HUDEP-2 (cell line): ENCODE measurements at regions not wholly inside any gene's neighbourhood (a gene's known extent, or its start where the extent isn't known, plus 50 kb on each side); places are given as distances from the start of the nearest gene placed in this dataset.

Experiments used
- DNase-seq, 76 experiments: peaks; one replicate each; lab custom pipeline; 2025; ENCODE audit not compliant: unreplicated experiment in 76 of 76; lab: John Stamatoyannopoulos, UW

DNA sequence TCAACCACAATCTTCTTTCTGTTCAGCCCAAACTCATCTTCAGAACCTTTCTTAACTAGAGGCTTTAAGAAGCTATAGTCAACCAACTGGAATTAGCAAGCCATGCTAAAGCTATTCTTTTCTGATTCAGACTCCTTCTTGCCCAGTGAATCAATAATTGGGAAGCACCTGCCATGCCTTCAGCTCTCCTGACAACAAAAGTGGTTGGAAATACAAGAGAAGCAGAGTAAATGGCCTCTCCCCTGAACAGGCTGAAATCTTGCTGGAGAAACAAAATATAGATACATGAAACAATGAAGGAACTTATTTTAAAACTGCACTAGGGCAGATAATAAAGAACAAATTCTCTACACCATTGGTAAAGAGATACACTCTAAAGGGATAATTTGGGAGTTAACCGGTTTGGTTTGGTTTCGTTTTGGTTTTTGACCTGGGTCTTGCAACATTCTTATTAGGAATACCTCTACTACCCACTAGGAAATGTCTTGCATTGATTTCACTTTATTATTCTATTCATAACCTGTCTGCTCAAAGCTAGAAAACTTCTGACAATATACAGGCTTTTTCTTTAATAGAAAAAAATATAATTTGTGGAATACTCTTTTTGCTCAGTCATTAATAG lies 173.6 kb upstream of the DYNLRB2 start:
- no peak for DNase-seq

DNA sequence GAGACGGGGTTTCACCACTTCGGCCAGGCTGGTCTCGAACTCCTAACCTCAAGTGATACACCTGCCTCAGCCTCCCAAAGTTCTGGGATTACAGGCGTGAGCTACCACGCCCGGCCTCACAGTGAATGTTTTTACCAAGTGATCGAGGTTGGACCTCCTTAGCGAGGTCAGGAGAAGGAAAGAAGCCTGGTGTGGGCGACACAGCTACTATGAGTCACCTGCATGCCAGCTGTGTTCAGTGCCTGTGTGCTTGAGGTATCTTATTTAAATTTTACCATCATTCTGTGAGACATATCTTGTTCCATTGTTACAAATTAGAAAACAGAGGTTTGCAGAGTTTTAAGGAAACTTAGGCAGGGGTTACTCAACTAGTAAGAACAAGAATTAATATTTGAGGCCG lies 174.8 kb upstream of the DYNLRB2 start:
- no peak for DNase-seq

DNA sequence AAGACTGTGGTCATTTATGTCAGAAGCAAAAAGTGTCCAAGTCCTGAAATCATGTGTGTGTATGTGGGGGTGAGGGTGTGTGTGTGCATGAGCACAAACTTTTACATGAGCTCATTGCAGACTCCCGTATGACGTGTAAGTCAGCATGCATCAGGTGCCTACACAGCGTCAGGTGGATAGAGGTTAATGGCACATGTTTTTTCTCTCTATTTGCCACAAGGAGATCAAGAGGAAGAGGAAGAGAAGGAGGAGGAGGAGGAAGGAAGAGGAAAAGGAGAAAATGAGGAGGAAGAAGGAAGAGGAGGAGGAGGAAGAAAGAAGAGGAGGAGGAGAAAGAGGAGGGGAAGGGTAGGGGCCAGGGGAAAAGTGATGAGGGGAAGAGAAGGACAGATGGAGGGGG lies 178.0 kb upstream of the DYNLRB2 start:
- DNase-seq: no peak

DNA sequence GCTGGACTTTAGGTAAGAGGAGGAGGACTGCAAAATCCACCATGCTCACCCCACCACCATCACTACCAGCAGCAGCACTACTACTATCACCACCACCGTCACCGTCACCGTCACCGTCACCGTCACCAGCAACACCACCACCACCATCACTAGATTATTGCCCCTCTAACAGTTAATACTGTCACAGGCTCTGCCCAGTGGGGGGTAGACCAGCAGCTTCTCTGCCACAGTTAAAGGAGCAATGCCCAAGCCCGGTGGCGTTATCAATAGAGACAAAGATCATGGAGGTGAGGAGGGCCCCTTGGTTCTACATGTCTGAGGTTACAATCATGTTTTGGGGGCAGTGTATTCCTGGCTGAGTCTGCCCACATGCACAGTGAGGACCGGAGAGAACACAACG lies 184.4 kb upstream of the DYNLRB2 start:
- DNase-seq: no peak

DNA sequence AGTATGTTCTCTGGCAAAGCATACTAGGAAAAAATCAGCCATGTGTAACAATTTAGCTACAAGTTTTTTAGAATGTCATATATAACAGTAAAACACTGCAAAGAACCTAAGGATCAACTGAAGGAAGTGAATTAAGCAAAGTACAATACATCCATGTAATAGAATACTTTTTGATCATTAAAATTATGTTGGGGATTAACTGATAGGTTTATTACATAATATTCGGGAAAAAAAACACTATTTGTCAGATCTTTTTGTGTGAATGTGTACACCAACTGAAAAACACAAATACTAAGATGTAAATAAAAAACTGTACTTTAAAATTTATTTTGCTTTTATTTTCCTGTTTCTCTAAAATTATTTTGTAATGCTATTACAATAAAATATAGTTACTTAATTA lies 185.5 kb upstream of the DYNLRB2 start:
- DNase-seq: no peak

DNA sequence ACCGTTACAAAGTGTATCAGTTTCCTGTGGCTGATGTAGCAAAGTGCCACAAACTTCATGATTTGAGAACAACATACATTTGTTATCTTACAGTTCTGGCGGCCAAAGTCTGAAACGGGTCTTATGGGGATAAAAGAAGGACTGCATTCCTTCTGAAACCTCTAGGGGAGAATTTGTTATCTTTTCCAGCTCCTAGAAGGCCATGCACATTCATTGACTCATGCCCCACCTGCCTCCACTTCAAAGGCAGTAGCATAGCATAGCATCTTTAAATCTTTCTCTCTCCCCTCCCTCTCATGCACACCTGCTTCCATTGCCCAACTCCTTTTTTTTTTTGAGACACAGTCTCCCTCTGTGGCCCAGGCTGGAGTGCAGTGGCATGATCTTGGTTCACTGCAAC lies 190.7 kb upstream of the DYNLRB2 start:
- no peak for DNase-seq

DNA sequence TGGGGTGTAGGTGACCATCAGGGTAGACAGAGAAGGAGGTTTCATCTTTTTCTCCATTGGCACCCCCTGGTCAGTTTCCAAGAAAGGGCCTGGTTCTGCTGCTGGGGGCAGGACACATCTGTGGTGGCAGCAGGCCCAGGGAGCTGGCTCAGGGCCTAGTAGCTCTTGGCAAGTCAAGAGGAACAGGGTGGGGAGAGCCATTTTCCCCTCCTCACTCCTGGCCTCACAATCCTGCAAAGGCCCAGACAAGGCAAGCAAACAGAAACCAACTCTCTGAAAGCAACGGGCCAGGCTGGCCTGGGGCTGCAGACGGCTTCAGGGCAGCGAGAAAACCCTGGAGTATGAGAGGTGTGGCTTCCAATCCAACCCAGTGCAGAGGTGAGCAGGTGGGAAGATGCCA lies 192.9 kb upstream of the DYNLRB2 start:
- no peak for DNase-seq

DNA sequence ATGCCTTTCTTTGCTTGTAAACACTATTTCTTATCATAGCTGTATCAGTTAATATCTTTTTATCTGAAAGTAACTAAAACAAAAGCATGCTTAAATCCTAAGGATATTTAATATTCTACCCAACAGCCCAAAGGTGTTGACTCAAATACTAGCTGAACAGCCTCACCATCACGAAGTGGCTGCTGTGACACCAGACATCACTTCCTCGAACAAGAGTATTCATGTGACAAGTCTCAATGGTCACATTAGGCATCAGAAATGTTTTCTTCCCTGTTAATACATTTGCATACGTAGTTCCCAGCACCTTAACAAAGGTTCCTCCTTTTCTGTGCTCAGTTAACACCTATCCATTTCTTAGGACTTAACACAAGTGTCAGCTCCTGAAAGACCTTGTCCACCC lies 193.8 kb upstream of the DYNLRB2 start:
- DNase-seq: no peak

DNA sequence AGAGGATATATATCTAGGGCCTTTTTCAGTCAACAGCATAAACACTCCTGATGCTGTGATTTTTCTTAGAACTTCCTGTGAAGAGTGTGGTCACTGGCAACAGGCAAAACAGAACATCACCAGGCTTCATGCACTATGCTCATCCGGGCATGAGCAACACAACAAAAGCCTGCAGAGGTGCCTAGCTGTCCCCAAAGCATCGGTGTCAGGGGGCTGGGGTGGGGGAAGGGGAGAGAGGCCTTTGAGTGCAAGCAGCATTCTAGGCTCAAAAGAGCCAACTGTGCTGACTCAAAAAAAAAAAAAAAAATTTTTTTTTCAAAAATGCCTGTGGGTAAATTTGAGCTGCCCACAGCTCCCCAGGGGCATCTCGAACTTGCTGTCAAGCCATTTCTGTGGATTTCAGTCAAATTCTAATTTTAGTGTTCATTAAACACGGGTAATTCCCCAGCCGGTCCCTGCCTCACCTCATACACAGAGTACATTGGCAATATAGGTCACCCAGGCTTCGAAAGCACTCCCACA lies 194.6 kb upstream of the DYNLRB2 start:
- DNase-seq: no peak

DNA sequence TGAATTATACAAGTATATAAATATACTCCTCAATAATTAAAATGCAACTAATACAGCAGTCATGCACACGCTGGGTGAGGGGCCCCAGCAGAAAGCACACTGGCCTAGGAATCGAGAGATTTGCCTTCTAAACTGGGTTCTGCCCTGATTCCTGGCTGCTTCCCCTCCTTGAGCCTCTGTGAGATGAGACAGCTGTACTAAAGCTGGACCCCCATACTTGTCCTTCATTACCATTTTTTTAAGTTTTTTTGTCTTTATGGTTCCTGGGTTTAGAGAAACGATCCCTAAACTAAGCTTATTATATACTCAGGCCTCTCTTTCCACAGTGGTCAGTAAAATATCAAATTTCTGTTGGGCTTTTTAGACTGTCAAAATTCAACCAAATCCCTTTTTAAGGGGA lies 195.1 kb upstream of the DYNLRB2 start:
- DNase-seq: no peak

DNA sequence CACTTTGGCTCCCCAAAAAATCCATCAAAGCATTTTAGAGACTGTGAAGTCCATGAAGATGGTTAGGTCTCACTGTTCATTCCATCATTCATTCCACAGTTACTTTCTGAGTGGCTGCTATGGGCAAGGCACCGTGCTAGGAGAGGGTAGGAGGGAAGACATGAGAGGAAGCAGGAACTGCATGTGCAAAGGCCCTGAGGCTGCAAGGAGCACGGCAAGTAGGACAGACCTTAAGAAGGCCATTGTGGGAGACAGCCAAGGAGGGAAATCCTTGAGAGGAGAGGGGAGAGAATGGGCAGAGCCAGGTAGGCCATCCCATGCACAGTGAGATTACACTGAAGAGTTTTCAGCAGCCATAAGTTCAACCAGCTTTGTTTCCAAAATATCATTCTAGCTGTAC lies 196.2 kb upstream of the DYNLRB2 start:
- DNase-seq: no peak

DNA sequence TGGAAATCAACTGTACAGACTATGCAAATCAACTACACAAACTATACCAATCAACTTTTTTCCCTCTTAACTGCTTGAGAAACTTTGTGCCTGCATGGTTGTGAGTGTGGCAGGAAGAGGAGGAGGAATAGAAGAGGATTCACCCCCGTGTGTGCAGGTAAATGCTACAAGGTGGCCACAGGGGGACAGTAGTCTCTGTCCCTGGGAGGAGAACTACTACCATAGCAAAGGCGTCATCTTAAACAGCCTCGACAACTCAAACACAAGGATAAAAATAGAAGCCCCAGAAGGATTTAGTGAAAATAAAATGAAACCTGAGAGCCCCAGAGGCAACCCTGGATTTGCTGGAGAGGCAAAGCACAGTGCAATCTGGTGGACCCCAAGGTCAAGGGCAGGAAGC lies 199.5 kb upstream of the DYNLRB2 start:
- no peak for DNase-seq

DNA sequence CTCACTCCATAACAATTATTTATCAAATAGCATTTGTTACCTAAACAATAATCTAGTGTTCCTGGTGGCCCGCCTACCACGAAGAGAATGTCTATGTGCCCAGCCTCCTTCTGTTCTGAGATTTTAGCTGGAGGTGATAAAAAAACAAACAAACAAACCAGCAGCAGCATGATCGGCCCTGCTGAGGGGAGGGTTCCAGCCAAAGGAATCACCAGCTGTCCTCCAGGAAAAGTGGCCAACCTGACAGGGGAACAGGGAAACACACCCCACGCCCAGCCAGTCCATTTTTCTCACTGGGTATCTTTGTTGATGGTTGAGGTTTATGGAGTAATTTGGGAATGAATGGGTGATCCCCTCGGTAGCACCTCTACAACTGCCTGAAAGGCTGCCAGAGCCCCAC lies 203.0 kb upstream of the DYNLRB2 start:
- DNase-seq: no peak

DNA sequence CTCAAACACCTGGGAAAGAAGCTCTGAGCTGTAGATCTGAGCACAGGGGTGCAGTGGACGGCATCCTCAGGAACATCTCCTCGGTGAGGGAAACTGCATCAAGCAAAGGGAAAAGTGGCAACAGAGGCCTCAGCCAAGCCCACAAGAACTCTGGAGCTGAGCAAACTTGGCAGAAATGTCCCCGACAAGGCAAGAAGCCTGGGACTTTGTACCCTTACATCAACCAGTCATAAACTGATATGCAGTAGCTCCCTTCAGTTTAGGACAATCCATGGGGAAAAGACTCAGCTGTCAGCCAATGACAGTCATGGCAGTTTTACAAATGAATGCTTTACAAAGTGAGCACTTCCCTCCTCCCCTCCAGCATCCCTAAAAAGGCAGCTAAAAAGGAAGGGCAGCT lies 210.0 kb upstream of the DYNLRB2 start:
- DNase-seq: no peak

DNA sequence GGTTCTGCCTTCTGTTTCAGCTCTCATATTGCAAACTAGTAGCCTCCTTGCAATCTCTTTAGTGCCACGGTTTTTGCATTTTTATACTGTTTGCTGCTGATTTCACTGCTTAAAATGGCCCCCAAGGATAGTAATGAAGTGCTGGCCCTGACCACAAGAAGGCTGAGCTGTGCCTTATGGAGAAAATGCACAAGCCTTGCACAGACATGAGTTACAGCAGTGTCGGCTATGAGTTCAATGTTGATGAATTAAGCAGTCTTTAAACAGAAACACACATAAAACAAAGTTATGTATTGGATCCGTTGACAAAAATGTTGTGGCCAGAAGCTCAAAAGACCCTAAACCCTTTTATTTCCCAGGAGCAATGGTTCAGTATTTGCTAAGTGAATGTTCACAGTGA lies 210.6 kb upstream of the DYNLRB2 start:
- no peak for DNase-seq

DNA sequence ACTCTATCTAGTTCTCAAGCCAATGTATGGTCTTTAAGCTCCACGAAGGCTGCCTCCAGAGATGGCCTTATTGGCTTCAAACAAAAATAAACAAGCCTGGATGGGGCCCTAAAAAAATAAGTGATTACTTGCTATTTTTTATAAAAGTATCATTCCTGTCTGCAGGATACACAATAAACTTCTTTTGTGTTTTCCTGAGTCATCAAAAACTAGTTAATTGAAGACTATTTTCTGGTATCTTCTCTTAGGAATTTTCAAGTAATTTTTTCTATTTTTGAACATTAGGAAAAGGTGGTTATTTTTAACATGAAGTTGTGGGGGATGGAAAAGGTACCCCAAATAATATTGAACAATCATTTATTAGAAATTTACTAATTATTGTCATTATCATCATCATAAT lies 213.1 kb upstream of the DYNLRB2 start:
- no peak for DNase-seq

DNA sequence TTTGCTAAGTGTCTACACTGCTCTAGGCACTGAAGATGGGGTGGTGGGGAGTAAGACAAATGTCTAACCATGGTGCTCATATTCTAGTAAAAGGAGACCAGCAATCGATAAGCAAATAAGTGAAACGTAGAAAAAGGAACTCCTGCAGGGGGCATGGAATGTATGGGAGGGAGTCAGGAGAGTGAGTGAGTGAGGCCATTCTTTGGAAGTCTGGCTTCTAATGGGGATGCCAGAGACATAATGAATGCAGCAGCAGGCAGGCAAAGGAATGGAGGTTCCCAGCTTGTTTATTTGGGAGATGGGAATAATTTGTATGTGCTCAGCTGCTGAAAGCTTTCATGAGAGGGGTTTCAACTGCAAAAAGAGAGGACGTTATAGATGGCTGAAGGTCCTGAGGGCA lies 216.4 kb upstream of the DYNLRB2 start:
- no peak for DNase-seq

DNA sequence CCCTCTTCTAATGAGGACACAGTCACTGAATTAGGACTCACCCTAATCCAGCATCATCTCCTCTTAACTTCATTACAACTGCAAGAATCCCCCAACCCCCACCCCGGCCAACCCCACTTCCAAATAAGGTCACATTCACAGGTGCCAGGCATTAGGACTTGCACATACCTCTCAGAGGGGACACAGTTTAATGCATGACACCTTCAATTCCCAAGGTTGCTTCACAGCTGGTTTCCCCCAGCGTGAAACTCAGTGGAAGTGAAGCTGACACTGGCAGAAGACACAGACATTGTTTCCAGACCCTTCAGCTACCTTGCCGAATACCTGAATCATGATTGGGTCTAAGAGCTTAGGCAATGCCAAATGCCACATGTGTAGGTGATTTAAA lies 217.0 kb upstream of the DYNLRB2 start:
- no peak for DNase-seq

DNA sequence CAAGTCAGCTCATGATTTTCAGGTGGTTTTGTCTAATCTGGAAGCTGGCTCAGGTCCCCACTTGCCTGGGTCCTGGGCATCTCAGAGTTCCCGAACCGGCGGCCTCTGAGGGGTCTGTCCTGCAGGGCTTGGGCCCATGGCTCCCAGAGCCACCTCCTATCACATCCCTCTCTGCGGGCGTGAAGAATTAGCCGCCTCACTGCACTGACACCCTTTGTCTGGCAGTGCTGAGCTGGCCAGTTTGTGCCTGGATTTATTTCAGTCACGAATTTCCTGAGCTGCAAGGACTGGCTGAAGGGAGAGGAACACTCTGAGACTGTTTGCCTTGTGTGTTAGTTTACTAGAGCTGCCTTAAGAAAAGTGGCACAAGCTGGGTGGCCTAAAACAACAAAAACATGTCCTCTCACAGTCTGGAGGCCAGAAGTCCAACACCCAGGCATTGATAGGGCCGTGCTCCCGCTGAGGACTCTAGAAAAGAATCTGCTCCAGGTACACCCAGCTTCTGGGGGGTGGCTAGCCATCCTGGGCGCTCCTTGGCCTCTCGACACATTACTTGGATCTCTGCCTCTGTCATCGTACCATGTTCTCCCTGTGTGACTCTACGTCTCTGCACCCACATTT lies 217.5 kb upstream of the DYNLRB2 start:
- DNase-seq: no peak

DNA sequence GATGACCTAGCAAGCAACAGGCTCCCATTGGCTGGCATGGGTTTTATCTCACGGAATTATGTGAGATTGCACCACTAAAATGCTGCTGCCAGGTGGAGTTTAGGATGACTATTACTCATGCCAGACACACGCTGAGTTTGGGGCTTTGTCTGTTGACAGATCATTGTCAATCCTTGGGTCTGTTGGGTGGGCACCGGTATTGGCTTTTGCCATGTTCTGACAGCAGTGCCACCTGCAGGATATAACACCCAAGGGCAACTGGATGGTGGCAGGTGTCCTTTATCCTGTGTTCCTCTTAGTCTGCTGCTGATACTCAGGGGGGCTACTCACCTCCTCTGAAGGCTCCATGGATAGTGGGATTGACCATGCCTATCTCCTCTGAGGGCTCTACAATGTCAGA lies 221.6 kb upstream of the DYNLRB2 start:
- peak in 1 of 76 experiments; percentile 2 for DNase-seq

DNA sequence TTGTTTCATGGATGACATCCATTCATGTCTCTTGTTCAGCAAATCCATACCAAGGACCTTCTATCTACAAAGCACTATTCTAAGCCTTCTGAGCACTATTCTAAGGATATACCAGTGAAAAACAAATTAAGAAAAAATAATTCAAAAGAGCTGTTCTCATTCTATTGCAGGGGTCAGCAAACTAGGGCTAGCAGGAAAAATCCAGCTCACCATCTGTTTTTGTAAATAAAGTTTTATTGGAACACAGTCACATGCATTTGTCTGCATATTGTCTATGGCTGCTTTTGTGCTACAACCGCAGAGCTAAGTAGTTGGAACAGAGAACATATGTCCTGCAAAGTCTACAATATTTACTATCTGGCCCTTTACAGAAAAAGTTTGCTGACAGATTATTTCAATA lies 222.7 kb upstream of the DYNLRB2 start:
- DNase-seq: no peak

DNA sequence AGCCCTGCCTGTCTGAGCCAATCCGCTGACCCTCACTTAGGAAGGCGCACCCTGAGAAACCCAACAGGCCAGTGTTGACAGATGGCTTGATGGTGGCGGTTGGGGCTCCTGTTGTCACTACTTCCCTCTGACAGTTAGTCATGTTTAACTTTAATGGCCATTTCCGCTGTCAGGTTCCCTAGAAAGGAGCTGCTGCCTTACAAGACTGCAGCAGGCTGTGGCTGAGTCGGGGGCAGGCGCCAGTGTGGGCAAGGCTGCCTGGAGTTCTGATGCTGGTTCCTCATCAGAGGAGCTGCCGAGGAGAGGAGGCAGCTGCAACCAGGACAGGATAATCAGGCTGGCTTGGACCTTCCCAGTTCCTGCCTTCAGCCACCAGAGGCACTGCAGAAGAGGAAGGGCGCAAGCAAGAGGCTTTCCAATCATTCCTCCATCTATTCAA lies 223.2 kb upstream of the DYNLRB2 start:
- DNase-seq: peak in 1 of 76 experiments; percentile 6

DNA sequence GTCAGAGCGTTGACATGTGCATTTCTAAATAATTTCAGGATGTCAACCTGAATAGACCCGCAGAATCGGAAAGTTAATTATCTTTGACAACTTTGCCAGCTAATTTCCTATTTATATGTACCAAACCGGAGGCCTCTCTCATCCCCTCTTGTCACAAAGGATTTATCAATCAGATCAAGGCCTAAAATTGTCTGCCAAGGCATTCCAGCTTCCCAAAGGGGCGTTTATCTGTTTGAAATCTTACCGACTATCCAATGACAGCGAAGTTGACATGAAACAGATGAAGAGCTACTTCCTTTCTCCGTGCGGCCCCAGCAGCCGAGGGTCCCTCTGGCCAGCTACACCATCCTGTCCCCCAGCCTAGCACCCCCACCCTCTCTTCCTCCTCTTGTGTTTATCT lies 223.7 kb upstream of the DYNLRB2 start:
- DNase-seq: no peak
